PC-9 (cell line): ENCODE measurements at regions not wholly inside any gene's neighbourhood (a gene's known extent, or its start where the extent isn't known, plus 50 kb on each side); places are given as distances from the start of the nearest gene placed in this dataset.

Experiments
- CTCF ChIP-seq: fragments of 200-600 bp; sonication (generic); conservative IDR thresholded peaks from 2 replicates; pipeline ENCODE4 v1.6.1; 2017; ENCODE audit warnings: mixed run types, antibody characterized with exemption, mild to moderate bottlenecking, moderate library complexity
- EZH2 ChIP-seq: fragments of 200-600 bp; sonication (generic); IDR thresholded peaks from 2 replicates; pipeline ENCODE4 v1.8.0; 2017; ENCODE audit warnings: antibody characterized with exemption, low read depth

GRCh38 chr9:8011974-8012373 is 212.4 kb upstream of the DMAC1 start:
- TF ChIP-seq CTCF: no peak
- no peak for TF ChIP-seq EZH2
